ENCODE measurements at regions not wholly inside any gene's neighbourhood (a gene's known extent, or its start where the extent isn't known, plus 50 kb on each side); places are given as distances from the start of the nearest gene placed in this dataset.
"Not testable (repeated sequence)": the region's sequence is repeated elsewhere in the genome, so short reads cannot be mapped to it uniquely, and the experiment has no call there.

DNA sequence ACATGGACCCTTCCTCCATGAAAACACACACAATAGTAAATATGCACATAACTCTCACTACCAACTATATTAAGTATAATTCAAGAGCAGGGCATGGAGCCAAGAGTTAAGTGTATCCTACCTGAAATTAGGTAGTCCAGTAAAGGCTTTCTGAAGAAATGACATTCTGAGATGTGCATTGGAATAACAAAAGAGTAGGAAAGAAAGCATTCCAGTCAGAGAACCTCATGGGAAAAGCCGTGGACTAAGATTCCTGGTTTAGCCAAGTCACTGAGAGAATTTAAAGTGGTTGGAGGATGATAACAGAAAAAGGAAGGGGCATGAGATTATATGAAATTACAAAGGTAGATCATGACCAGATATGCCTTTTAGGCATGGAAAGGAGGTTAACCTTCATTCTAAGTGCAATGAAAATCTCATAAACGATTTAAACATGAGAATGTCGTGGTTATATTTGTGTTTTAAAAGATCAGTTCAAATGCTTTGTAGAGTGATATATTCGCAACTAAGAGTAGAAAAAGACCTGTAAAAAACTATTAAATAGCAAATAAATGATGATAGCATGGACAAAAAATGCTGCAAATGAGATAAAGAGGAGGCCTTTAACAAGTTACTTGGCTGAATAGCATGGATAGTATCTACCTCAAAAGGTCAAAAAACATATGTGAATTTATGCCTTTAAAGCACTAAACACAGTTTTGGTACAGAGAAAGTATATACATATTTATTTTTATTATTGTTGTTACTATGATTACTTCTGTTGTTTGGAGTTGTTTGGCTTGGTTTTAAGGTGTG, 767.4 kb upstream of the GHITM start:
- no peak for DNase-seq

DNA sequence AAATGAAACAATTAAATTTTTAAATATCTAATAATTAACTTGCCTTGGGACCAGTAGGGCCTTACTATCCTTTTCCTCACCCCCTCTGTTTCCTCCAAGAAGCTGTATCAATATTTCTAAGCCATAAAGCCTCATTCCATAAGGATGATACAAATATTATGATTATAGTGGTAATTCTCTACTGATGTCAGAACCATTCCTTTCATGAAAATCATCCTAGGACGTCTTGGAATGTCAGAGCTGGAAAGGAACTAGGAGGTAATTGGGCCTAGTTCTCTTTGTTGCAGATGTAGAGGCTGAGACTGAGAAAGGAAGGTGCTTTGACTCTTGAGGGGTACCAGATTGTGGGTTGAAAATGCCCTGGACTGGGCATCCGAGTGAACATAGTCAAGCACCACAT, 766.7 kb upstream of the GHITM start:
- DNase-seq = no peak

DNA sequence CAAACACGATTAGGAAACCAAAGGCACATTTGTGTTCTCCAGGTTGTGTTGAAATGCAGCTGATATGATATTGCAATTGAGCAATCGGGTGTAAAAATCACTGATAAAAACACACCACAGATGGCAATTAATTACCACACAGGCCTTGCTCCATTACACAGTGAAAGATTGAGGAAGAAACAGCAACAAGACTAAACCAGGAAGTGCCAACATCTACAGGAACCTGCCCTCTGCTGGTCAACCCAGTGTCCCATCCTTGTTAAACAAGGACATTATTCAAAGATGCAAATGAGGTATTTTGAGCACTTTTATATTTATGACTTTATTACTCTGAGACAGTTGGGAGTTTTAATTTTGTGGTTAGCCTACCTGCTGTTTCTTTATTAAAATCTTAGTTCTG, 765.6 kb upstream of the GHITM start:
- peak; percentile 5 for DNase-seq

DNA sequence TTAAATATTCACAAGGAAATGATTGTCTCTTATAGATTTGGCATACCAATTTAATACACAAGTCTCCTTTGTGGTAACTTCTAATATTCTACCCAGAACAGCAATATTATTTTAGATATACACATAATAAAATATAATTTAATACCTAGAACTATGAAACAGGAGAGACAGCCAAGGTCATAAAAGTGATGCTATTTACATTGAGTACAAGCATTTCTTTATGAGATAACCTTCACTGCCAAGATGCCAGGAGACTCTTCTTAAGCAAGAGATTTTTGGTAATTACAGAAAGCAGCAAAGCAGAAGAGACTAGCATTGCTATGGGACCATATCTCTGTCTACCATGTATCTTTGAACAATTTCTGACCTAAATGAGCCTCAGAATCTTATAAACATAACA, 764.6 kb upstream of the GHITM start:
- DNase-seq = no peak

DNA sequence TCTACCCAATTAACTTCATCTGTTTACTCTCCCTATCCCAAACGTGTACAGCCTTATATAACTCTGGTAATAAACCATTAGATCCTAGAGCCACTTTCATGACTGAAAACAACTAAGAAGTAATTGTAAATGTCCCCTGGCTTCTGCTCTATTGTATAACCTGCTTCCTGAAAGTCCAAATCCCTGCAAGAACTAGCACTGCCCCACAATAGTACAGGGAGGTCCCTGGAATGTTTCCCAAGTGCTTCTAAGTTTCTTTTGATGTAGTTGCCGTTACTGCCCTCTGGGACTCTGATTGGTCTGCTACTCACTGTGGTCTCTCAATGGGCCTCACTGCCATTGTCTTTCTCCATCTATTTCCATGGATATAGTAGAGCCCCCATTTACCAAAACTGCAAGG, 764.0 kb upstream of the GHITM start:
- DNase-seq = no peak

DNA sequence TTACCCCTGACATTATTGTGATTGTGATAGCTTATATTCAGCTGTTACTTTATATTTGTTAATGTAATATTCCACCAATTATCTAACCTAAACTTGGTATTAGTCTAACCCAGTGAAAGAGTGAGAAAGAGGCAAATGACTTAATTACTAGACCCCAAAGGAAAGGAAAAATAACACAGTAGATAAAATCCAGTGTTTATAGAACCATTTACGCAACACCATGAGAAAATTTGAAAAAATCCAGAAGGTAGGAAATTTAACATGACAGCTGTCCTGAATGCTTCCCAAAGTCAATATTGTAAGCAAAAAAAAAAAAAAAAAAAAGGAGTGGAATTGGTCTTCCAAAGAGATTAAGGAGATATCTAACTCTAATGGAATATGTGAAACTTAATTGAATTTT, 741.5 kb upstream of the GHITM start:
- no peak for DNase-seq

DNA sequence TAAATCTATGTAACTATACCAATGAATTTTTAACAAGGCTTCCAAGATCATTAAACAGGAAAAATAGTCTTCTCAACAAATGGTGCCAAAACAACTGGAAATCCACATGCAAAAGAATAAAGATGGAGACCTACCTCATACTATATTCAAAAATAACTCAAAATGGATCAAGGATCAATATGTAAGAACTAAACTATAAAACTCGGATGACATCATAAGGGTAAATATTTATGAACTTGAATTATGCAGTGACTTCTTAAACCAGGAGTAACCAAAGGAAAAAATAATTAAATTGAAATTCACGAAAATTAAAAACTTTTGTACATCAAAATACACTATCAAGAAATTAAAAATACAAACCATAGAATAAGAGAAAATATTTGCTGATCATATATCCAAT, 728.7 kb upstream of the GHITM start:
- no peak for DNase-seq

DNA sequence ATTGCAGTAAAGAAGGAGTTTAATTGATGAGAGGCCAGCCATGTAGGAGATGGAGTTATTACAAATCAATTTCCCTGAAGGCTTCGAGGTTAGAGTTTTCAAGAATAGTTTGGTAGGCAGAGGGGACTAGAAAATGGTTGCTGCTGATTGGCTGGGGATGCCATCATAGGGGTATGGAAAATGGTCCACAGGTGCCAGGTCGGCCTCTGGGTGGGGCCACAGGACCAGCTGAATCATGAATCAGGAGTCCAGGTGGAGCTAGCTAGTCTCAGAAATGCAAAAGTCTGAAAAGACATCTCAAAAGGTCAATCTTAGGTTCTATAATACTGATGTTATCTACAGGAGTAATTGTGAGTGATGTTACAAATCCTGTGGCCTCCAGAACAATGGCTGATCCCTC, 714.0 kb upstream of the GHITM start:
- DNase-seq = no peak

DNA sequence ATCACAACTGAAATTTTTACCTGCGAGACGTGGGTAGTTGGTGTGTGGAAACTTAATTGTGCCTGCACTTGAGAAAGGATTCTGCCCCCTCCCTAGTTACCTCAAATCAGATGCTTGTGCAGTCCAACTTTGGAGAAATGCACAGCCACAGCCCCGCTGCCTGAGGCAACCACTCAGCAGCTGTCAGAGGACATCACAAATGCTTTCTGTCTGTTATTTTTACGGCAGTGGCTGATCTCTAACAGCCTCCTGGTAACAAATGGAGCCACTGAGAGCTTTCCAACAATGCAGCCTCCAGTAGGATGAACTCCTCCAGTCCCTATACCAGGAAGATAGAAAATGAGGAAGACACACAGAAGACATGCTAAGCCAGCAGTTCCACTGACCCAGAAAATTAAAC, 712.2 kb upstream of the GHITM start:
- DNase-seq = peak; percentile 34

DNA sequence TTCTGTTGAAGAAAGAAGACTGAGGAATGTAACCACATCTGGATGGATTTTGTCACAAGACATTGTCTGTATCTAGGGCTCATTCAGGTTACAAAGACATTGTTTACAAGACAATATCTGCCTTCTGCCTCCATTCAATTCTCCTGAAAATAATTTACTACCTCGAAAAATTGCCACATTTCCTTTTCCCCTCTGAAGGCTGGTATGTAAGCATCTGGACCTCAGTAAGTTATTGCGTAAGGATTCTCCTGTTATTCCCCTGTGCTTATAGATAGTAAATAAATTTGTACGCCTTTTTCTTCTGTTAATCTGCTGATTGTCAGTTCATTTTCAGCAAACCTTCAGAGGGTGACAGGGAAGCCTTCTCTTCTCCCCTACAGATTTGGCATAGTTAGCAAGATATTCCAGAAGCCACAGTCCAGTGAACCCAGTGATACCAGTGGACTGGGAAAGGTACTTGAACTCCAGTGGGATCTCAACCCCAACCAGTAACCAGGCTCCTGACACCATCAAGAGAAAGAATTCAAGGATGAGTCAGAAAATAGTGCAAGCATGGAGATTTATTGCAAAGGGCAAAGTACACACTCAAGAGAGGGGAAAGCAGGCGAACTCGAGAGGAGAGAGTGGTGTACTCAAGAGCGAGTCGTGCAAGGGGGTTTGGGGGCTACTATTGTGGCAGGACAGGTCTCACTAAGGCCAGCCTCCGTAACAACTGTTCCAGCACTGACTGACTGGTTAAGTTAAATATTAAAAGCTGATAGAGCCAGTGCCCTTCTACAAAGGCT, 706.9 kb upstream of the GHITM start:
- DNase-seq = no peak

DNA sequence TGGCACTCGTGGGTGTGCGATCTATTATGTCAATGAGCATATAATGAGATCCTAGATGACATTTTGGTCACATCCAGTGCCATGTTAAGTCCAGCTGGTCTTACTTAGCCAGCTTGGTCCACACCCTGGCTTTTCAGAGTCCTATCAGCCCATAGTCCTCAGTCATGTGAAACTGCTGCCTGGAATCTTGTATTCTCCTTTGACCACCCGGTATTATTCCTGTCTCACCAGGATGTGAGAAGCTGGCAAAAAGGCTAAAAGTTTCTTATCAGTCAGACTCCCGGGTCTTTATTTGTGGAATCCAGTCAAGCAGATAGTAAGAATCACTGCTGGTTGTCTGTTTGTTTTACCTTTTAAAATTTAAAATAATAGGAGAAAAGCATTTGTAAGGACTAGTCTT, 705.6 kb upstream of the GHITM start:
- no peak for DNase-seq

DNA sequence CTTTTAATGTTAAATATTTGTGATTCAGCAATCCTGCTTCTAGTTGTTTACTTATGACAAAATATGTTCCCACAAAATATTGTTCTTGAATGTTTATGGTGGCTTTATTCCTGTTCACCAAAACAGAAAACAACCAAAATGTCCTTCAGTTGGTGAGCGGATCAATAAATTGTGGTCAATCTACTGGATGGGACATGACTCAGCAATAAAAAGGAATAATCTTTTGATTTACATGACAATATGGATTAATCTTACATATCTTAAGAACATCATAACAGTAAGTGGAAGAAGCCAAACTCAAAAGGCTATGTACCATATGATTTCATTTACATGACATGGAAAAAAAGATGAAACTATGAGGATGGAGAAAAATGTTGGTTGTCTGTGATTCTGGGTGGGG, 691.3 kb upstream of the GHITM start:
- no peak for DNase-seq

DNA sequence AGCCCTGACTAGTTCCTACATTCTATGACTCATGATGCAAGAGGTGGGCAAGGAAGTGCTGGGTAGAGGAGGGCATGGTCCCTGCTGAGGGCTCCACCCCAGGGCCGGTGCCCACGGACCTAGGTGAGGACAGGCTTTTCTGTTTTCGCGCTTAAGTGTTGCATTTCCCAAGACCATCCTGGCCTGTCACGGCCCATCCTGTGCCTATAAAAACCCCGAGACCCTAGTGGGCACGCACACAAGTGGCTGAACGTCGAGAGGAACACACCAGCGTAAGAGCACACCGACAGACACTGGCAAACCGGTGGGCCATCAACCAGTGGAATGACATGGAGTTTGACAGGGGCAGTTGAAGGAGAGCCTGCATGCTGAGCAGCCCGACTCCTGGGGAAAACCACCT, 680.7 kb upstream of the GHITM start:
- no peak for DNase-seq

DNA sequence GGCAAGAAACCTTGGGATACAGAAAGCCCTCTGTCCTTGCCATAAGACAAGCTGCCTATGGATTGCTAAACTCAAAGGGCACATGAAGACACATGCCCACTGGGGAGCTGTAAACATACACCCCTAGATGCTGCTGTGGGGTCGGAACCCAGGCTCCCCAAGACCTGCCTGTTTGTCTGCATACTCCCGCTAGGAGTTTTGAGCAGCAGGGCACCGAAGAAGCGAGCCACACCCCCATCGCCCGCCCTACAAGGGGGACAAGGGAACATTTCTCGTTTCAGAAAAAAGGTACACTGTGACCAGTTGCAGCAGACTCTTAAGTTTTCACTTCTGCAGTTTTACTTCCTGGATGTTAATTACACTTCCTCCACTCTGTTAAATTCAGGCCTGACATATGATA, 680.2 kb upstream of the GHITM start:
- no peak for DNase-seq

DNA sequence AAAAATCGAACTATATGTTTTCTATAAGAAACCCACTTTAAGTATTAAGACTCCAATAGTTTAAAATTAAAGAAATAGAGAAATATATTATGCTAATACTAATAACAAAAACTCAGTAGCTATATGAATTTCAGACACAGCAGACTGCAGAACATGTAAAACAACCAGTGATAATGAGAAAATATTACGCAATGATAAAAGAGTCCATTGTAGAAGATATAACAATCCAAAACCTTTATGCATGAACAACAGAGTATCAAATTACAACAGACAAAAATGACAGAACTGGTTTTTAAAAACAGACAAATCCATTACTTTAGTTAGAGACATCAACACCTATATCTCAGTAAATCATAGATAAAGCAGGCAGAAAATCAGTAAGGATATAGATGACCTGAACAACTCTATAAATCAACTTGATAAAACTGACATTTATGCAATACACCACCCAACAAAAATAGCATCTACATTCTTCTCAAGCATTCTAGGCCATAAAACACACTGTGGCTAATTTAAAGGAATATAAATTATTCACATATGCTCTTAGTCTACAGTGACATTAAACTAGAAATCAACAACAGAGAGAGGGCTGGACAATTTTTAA, 669.5 kb upstream of the GHITM start:
- no peak for DNase-seq

DNA sequence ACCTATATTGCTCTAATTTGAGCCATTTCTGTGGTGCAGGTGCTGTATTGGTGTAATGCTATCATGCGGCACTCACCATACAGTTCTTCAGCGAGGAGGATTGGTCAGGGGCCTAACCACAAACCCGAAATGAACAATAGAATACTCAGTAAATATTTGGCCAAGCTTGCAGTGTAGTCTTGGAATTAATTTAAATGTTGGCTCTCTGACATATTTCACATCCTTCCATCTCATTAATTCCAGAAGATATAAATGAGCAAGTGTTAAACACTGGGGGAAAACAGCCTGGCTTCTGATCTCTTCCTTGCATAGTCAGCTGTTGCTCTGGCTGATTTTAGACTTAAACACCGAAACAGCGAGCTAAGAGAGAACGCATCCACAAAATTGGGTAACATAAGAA, 663.1 kb upstream of the GHITM start:
- DNase-seq = no peak

DNA sequence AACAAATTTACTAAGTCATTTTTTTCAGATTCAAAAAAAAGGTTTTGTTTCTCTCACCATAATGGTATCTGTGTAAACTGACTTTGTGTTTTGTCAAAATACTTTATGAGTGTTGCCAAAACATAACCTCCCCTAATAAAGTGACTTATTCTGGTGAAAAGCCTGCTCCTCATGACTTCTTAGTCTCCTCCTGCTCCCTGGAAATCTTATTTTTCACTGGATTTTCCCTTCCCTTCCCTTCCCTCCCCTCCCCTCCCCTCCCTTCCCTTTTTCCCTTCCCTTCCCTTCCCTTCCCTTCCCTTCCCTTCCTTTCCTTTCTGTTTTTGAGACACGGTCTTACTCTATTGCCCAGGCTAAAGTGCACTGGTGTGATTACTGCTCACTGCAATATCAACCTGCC, 650.1 kb upstream of the GHITM start:
- DNase-seq = no peak

DNA sequence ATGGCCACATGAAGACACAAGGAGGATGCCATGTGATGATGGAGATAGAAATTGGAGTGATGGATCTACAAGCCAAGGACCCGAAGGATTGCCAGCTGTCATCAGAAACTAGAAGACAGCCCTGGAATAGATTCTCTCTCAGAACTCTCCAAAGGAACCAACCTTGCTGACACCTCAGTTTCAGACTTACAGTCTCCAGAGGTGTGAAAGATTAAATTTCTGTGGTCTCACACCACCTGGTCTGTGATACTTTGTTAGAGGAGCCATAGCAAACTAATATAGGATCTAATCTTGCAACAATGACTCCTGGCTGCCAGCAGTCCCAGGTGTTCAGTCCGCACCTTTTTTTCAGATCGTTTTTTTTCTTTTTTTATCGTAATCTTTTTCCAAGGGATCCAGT, 647.3 kb upstream of the GHITM start:
- DNase-seq = no peak

DNA sequence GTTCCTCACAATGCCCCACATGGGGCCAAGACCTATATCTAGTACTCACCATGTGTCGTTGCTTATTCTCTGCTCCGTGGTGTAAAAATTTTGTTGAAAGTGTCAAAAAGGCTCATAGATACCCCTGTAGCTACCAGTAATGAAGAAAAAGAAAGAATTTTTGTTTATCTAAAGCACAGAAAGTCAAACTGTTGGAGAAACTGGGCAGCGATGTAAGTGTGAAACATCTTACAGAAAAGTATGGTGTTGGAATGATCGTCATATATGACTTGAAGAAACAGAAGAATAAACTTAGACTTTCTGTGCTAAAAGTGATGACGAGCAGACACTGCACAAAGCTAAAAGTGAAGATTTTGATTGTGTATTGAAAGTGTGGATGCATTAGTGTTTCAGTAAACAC, 626.6 kb upstream of the GHITM start:
- DNase-seq = no peak

DNA sequence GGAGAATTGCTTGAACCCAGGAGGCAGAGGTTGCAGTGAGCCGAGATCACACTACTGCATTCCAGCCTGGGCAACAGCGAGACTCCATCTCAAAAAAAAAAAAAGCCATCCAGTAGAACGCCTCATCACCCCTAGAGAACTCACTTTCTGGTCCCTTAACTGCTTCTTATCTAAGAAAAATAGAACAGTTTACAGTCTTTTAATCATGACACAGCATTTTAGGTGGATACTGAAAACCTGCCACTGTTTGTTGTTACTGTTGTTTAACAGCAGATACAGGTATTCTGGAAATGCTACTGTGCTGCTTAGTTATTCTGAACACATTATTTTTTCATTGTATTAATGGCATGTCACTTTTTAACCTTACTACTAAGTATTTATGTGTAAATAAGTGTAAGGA, 624.3 kb upstream of the GHITM start:
- DNase-seq = no peak

DNA sequence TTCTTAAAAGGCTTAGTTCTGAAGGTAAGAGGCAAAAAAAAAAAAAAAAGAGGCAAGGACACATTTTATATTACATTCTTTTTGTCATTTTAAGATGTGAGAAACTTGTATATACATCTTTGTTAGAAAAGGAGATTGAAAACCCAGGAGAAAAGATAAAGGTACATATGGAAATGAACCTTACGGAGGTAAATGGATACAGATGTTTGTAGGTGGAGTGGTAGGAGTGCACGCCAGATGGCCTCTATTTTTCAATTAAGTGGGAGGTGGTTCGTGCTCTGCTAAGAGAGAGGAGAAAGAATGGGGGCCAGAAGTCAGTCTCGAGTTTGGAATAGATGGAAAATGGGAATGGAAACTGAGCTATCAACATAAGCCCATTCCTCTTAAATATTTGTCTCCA, 622.5 kb upstream of the GHITM start:
- DNase-seq = peak; percentile 4

DNA sequence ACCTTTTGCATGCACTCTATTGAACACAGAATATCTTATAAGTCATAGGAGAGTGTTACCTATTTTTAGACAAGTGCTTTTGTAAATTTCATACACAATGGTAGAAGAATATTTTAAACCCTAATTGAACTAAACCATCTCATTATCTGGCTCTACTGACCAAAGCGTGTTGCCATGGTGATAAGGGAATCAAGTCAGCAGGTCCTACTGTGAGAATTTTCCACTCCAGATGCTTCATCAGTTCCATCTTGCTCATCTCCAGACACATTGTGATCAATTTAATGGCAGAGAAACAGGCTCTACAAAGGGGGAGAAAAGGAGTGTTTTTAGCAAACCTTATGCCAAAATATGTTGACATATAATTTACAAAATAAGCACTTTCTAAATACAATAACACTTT, 621.9 kb upstream of the GHITM start:
- DNase-seq = peak; percentile 20

DNA sequence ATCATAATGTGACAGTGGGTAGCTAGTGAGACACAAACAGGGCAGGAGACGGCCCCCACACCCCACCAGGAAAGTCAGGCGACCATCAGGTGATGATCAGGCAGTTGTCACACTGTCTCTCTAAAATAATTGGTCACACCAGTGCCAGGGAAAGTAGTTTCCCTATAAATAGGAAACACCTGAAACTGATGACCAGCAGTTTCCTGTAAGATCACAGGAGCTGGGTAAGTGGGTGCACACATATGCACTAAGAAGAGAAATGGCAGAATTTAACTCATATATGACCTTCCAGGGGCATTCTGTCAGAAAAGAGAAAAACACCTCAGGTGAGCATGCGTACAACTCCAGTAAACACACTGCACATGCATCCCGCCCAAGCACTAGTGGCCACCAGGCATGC, 620.5 kb upstream of the GHITM start:
- no peak for DNase-seq

DNA sequence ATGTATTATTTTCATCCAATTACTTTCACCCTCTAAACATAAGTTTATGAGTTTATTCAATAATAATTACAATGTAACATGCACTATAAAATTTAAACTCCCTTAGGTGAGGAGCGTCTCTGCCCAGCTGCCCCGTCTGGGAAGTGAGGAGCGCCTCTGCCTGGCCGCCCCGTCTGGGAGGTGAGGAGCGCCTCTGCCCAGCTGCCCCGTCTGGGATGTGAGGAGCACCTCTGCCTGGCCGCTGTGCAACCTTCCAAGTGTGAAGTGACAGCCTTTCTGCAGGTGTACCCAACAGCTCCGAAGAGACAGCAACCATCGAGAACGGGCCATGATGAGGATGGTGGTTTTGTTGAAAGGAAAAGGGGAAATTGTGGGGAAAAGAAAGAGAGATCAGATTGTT, 618.9 kb upstream of the GHITM start:
- DNase-seq = not testable (repeated sequence)

Measured in retina (tissue), 1 donor.